ENCODE measurements at regions not wholly inside any gene's neighbourhood (a gene's known extent, or its start where the extent isn't known, plus 50 kb on each side); places are given as distances from the start of the nearest gene placed in this dataset.
A peak's percentile ranks its signal among the peaks of the same experiment; 100 is the strongest.
"Not testable (repeated sequence)": the region's sequence is repeated elsewhere in the genome, so short reads cannot be mapped to it uniquely, and the experiment has no call there.

DNA sequence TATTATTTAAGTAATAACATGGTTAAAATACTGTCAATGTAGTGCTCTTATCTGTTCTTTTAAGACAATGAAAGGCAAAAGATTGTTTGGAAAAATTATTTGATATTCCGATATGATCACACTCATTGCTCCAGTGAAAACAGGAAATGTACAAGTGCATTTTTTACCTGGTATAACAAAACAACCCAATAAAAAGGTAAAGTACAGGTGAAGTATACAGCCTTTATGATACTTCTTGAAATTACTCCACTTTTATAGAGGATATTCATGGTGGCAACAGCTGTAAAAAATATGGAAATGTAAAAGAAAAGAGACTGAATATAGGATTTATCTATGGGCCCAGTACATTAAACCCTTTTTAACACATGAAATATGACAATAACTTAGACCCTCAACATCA is 298.6 kb upstream of the HNRNPA3 start:
- TF ChIP-seq, protein P1, sequence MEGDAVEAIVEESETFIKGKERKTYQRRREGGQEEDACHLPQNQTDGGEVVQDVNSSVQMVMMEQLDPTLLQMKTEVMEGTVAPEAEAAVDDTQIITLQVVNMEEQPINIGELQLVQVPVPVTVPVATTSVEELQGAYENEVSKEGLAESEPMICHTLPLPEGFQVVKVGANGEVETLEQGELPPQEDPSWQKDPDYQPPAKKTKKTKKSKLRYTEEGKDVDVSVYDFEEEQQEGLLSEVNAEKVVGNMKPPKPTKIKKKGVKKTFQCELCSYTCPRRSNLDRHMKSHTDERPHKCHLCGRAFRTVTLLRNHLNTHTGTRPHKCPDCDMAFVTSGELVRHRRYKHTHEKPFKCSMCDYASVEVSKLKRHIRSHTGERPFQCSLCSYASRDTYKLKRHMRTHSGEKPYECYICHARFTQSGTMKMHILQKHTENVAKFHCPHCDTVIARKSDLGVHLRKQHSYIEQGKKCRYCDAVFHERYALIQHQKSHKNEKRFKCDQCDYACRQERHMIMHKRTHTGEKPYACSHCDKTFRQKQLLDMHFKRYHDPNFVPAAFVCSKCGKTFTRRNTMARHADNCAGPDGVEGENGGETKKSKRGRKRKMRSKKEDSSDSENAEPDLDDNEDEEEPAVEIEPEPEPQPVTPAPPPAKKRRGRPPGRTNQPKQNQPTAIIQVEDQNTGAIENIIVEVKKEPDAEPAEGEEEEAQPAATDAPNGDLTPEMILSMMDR (IDR thresholded peaks at IDR 0.05; ENCODE audit: low read depth, low read length): no peak
- no peak for DNase-seq (ENCODE audit: extremely low read depth, low read depth)

DNA sequence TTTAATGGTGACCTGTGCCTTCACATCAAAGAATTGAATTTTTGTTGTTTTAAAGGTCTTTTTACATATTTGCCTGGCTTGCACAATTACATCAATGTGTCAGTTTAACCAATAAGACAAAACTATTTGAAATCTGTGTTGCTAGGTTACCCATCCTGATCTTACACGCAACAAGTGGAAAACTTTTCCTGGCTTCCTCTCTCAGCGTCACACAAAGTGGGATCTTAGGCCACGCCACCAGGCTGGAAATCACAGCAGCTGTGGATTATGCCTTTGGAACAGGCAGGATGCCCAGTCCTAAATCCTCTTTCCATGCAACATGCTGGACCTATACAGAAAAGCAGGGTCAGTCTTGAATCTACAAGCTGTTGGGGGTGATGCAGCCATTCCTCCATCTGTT is 298.2 kb upstream of the HNRNPA3 start:
- TF ChIP-seq, protein P1 (IDR thresholded peaks at IDR 0.05; ENCODE audit: low read depth, low read length): no peak
- no peak for DNase-seq (ENCODE audit: extremely low read depth, low read depth)

DNA sequence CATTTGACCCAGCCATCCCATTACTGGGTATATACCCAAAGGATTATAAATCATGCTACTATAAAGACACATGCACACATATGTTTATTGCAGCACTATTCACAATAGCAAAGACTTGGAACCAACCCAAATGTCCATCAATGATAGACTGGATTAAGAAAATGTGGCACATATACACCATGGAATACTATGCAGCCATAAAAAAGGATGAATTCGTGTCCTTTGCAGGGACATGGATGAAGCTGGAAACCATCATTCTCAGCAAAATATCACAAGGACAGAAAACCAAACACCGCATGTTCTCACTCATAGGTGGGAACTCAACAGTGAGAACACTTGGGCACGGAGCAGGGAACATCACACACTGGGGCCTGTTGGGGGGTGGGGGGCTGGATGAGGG is 290.0 kb upstream of the HNRNPA3 start:
- DNase-seq (ENCODE audit: extremely low read depth, low read depth): not testable (repeated sequence)

DNA sequence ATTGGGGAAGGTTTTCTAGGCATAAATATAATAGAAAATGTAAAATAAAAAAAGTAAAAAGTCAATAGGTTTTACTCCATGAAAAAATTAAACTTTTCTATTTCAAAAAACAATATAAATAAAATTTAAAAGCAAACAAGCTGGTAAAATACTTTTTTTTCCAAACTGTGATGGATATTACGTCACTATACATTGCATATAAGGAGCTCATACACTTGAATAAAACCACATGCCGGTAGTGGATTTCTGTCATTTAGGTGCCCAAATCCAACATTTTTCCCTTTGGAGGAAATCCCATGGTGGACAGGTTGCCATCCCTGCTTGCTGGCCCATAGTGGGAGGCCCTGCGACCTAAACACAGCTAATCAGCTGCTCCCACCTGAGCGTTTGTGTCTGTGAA is 289.4 kb upstream of the HNRNPA3 start:
- TF ChIP-seq, protein P1 (IDR thresholded peaks at IDR 0.05; ENCODE audit: low read depth, low read length): no peak
- no peak for DNase-seq (ENCODE audit: extremely low read depth, low read depth)

DNA sequence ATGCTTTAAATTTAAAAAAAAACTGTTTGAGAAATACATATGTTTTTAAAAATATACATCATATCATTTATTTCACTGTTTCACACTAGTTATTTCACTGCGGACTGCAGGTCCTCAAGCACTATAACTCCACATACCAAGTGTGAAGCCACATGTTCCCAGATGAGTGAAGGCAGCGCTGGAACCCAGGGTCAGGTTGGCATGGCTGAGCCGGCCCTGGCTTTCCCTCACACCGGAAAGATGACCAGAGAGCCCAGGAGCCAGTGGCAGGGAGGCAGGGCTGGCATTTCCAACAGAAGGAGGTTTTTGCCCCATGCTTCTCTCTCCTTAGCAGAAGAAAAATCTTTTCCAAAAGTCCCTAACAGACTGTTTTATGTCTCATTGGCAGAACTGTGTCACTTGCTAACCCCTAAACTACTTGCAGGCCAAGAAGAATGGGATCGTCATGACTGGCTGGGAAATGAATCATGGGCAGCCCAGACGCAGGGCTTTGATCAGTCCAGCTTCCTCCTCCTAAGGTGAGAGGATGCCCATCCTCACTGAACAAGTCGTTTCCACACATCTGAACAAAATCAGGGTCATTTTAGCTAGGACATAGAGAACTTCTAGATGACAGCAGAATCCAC is 287.6 kb upstream of the HNRNPA3 start:
- no peak for DNase-seq (ENCODE audit: extremely low read depth, low read depth)

DNA sequence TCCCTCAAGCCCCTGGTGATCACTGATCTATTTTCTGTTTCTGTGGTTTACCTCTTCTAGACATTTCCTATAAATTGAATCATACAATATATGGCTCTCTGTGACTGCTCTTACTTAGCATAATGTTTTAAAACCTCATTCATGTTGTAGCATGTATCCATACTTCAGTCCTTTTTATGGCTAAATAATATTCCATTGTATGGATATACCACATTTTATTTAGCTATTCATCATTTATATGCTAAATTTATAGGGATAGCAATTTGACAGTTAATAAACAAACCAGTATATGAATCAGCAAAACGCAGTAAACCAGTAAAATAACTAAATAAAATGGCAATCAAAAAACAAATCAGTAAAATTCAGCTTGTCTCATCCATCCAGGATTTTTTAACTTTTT is 286.1 kb upstream of the HNRNPA3 start:
- TF ChIP-seq, protein P1 (IDR thresholded peaks at IDR 0.05; ENCODE audit: low read depth, low read length): no peak
- no peak for DNase-seq (ENCODE audit: extremely low read depth, low read depth)

More for the DNA sequence above, 287.6 kb upstream of the HNRNPA3 start:
- TF ChIP-seq, protein P1 (IDR thresholded peaks at IDR 0.05; ENCODE audit: low read depth, low read length): no peak

DNA sequence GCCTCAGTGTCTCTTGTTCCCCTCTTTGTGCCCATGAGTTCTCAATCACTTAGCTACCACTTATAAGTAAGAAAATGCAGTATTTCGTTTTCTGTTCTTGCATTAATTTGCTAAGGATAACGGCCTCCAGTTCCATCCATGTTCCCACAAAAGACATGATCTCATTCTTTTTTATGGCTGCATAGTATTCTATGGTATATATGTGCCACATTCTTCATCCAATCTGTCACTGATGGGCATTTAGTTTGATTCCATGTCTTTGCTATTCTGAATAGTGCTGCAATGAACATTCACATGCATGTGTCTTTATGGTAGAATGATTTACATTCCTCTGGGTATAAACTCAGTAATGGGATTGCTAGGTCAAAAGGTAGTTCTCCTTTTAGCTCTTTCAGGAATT is 283.2 kb upstream of the HNRNPA3 start:
- DNase-seq (ENCODE audit: extremely low read depth, low read depth): not testable (repeated sequence)

DNA sequence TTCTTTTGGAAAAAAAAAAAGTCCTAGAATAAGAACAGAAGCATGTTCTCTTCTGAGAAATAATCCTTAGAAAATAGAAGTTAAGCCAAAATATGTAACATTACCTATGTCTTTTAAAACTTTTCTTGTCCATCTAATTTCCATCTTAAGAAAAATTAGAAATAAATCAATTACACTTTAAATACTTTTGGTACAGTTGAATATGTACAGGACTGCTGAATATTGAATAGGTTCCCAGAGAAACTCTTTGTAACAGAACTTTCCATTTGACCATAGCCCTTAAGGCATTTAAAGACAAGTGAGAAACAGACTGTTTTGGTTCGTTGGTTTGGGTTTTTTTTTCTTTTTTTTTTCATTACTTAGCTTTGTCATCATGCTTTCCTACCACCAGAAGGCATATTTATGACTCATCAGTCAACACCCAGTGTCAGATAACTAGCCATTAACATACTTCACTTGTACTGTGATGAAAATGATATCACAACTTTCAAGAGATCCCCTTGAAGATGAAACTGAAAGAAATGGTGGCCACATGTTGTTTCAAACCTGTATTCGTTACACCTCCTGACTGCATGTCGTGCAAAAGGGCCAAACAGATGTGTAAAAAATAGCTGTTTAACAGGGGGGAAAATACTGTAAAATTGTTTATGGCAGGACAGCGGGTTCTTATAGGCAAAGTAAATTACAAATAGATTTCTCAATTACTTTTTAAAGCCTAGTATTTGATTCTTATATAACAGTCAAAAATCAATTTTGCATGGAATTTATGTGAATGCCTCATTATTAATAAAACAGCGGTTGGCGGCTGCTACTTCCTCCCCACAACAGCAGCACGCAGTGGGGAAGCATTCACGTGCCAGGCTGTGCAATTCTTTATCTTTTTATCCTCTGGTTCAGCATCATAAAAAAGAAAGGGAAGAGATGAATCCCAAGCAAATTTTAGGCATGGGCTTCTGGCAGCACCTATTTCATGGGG is 280.7 kb upstream of the HNRNPA3 start:
- TF ChIP-seq, protein P1 (IDR thresholded peaks at IDR 0.05; ENCODE audit: low read depth, low read length): no peak
- DNase-seq (ENCODE audit: extremely low read depth, low read depth): peak; percentile 7
